Mammary epithelial cell (primary cell): ENCODE measurements at regions not wholly inside any gene's neighbourhood (a gene's known extent, or its start where the extent isn't known, plus 50 kb on each side); places are given as distances from the start of the nearest gene placed in this dataset.

Experiments used
- EZH2 ChIP-seq: IDR thresholded peaks from 2 replicates; pipeline ENCODE4 v1.6.1; 2012; ENCODE audit warnings: low read length, inconsistent platforms, borderline replicate concordance
- TF ChIP-seq, protein P1 (sequence below), 2 donors: IDR thresholded peaks in 1 of 2; conservative IDR thresholded peaks in 1 of 2; 2 replicates each; pipeline ENCODE4 v1.5.1; 2011 to 2012; ENCODE audit warnings: inconsistent platforms in 2 of 2, low read length in 2 of 2, mild to moderate bottlenecking in 2 of 2, control low read depth in 1 of 2, low read depth in 1 of 2; ENCODE audit not compliant: insufficient read depth in 1 of 2; ENCODE audit errors: extremely low read depth in 1 of 2

DNA sequence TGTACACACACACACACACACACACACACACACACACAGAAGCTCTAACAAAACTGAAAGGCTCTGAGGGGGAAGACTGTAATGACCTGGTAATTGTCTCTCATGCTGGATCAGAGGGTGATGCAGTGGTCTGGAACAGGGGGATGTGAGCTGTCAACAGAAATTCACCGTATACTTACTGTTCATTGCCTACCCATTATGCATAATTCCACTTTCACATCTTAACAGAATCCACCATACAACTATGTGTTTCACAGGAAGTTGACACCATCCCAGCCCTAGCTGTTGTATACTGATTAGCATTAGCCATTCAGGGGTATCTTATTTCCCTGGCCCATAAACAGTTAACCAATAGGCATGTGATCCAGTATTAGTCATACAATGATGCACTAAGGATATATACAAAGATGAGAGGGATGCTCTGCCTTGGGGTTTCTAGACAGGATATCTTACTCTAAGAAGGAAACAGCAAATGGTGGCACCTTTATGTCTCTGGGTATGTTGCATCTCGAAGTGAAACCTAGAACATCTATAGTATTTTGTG, 396.5 kb upstream of the BRINP1 start:
- TF ChIP-seq, protein P1, sequence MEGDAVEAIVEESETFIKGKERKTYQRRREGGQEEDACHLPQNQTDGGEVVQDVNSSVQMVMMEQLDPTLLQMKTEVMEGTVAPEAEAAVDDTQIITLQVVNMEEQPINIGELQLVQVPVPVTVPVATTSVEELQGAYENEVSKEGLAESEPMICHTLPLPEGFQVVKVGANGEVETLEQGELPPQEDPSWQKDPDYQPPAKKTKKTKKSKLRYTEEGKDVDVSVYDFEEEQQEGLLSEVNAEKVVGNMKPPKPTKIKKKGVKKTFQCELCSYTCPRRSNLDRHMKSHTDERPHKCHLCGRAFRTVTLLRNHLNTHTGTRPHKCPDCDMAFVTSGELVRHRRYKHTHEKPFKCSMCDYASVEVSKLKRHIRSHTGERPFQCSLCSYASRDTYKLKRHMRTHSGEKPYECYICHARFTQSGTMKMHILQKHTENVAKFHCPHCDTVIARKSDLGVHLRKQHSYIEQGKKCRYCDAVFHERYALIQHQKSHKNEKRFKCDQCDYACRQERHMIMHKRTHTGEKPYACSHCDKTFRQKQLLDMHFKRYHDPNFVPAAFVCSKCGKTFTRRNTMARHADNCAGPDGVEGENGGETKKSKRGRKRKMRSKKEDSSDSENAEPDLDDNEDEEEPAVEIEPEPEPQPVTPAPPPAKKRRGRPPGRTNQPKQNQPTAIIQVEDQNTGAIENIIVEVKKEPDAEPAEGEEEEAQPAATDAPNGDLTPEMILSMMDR (conservative IDR thresholded peaks at IDR 0.05 in 1 of 2, IDR thresholded peaks at IDR 0.05 in 1 of 2; ENCODE audit: extremely low read depth in 1 of 2, insufficient read depth in 1 of 2, low read depth in 1 of 2, low read length in 2 of 2), result no peak
- TF ChIP-seq EZH2, result no peak
